GM21529 (cell line): ENCODE measurements at regions not wholly inside any gene's neighbourhood (a gene's known extent, or its start where the extent isn't known, plus 50 kb on each side); places are given as distances from the start of the nearest gene placed in this dataset.
A peak's percentile ranks its signal among the peaks of the same experiment; 100 is the strongest.

Experiments used
- ATAC-seq: cut with Tn5 transposase; IDR thresholded peaks from one replicate; pipeline ENCODE4 v1.9.1; 2021; ENCODE audit not compliant: unreplicated experiment

GRCh38 chr18:73966954-73967353, 180.7 kb downstream of the FBXO15 start:
- ATAC-seq, result no peak

DNA sequence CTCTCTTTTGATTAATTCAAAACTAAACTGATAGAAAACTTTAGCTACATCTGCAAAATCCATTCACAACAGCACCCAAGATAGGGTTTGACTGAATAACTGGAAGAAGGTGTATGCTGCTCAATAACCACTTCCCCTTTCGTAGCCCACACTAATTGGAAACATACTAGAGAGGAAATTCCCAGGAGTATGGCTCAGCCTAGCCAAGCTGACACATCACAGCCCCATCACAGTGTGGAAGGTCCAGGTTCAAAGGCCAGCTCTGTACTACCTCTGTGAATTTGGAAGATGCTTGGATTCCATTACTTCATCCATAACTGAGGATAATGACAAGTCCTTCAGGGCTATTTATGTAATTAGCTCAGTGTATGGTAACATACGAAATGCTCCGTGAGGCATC, 185.4 kb downstream of the FBXO15 start:
- ATAC-seq, result peak; percentile 62

- ATAC-seq, result no peak
Observed at GRCh38 chr18:73961804-73962203, 185.8 kb downstream of the FBXO15 start.

DNA sequence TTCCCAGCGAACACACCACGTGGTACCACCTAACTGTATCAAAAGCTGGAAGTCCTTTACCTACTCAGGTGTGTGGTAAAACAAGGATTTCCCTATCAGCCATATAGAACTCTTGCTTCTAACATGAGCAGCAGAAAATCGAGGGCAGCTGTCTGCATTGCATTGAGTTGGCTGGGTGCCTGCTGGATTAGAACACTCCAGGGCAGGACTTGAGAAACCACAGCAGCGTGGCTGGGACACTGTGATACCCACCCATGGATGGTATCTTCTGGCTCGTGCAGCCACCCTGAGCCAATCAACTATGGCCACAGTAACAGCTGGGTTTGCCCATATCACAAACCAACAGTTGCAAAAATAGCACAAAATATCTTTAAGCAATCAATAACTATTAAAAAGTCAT, 188.3 kb downstream of the FBXO15 start:
- ATAC-seq, result no peak

DNA sequence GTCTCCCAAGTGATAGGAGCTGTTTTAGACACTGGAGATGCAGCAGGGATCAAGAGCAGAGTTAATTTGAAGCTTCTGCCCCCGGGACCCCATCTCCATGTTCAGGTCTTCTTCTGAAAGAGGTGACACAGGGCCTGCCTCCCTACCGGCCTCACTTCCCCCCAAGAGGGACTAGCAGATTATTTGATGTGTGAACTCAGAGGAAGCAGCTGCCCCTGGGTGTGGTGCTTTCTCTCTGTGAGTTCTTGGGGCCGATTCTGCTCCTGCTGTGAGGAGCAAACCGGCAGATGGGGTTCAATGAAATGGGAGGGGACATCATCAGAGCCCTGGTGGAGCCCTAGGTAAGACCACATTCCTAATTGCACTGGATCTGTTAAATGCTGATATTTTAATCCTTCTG, 193.4 kb downstream of the FBXO15 start:
- no peak for ATAC-seq

GRCh38 chr18:73952296-73952946, 195.2 kb downstream of the FBXO15 start:
- ATAC-seq, result no peak

- no peak for ATAC-seq
Observed at GRCh38 chr18:73950116-73950700, 197.4 kb downstream of the FBXO15 start.

DNA sequence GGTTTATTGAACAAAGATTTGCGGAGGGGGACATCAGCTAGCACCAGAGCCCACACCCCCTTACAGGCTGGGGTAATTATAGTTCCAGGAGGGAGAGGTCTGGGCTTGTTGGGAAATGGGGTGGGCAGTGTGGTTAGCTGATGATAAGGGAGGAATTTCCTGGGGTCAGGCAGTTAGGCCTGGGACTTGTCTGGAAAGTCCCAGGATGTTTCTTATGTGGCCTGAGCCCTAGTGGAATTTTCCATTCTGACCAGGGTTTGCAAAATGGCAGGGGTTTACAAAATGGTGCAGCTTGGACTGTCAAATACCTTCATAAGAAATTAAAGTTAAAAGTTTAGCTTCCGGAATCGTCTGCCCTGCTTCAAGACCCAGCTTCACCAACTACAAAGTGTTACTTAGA, 199.1 kb downstream of the FBXO15 start:
- ATAC-seq, result no peak

- no peak for ATAC-seq
Observed at GRCh38 chr18:73948084-73948483, 199.6 kb downstream of the FBXO15 start.

GRCh38 chr18:73947180-73947921, 200.3 kb downstream of the FBXO15 start:
- ATAC-seq, result no peak

- no peak for ATAC-seq
Observed at GRCh38 chr18:73945130-73945792, 202.4 kb downstream of the FBXO15 start.

- no peak for ATAC-seq
Observed at GRCh38 chr18:73944715-73945114, 202.9 kb downstream of the FBXO15 start.

GRCh38 chr18:73943763-73944162, 203.9 kb downstream of the FBXO15 start:
- ATAC-seq, result no peak

- ATAC-seq, result no peak
Observed at GRCh38 chr18:73942956-73943355, 204.7 kb downstream of the FBXO15 start.

DNA sequence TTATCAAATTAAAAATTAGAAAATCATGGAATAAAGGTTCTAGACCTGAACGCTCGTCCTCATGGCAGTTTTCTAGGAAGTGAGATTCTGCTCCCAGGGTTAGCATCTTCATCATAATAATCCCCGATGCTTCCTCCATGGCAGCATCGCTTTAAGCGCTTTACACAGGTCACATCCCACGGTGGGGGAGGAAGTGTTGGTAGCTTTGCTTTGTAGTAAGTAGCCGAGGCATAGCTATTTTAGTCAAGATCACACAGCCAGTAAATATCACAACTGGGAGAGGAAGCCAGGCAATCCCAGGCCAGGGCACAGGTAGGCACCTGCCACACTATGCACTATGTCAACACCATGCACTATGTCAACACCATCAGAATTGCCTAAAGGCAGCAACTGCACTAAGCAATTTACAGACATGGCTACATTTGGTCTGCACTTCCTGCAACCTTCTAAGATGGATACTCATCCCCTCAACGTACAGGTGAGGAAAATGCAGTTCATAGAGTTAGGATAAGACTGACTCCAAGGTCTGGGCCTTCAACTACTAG, 205.5 kb downstream of the FBXO15 start:
- ATAC-seq, result no peak

DNA sequence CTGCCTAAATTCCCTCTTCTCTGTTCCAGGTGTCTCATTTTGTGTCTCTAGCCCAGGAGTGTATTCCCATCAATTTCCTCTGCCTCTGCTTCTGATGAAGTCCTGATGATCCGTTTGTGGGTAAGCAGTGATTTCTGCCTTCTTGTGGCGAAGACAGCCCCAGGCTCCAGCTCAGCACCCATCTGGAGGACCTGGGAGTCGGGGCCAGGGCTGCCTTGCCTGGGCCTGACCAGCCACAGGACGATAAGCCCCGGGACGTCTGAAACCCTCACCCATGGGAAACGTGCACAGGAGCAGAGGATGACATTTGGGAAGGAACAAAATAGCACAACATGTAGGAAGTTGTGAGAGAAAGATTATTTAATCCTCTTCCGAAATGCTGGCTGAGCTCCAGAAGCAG, 206.9 kb downstream of the FBXO15 start:
- no peak for ATAC-seq

GRCh38 chr18:73939391-73939790, 208.2 kb downstream of the FBXO15 start:
- ATAC-seq, result no peak

DNA sequence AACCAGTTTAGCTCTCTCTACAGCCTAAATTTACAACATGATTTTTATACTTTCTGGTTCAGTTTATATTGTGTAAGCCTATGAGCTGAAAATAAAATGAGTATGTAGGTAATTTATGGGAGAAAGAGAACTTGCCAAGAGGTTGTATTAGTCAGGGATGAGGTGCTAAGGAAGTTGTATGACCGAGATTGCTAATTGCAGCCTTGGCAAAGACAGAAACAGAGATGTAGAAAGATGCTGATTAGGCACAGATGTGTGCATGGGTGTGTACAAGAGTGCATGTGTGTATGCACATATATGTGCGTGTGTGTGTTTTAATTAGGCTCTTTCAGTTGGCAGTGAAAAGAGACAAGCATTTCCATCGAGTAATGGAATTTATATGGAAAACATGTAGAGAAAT, 213.9 kb downstream of the FBXO15 start:
- no peak for ATAC-seq

DNA sequence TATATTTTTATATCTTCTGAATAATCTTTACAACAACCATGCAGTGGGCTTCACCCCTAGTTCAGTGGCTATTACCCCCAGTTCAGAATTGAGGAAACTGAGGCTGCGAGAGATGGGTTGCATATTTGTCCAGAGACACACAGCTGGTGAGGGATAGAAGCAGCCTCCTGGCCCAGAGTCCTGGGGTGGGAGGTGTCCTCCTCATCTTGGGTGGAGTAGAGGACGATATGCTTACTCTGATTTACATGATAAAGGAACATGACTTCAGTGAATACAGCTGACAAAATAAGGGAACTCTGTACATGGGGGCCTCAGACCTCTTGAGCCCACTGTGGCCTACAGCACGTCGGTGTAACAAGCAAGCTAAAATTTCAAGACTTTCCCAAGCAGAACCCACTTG, 214.7 kb downstream of the FBXO15 start:
- no peak for ATAC-seq

DNA sequence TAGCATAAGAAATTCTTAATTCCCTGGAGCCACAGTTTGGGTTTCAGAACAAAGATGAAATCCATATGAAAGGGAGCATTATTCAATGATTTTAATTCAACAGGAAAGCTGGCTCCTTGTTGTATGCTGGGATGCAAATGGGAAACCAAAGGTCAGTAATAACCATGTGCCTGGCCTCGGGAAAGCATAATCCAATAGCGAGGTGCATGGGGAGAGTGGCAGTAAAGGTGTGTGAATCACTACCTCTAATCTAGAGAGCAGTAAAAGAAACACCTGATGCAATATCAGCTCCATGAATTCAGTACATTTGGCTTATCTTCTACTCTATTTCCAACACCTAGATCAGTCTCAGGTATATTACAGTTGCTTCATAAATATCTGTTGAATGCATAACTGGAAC, 220.1 kb downstream of the FBXO15 start:
- no peak for ATAC-seq

DNA sequence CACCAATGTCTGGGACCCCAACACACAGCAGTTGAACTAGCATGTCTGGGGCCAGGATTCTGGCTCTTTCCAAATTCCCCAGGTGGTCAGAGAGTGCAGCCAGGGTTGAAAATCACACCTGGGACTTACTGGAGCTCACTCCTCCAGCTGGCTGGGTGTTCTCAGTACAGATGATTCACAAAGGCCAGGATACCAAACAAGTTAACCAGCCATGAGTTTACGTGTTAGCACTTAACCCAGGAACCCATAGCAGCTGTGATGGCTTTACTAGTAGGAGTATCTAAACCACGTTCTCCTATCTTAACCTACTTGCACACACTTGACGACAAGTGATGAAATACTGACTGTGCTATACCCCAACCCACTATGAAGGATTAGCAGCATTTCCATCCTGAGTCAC, 222.8 kb downstream of the FBXO15 start:
- ATAC-seq, result no peak

DNA sequence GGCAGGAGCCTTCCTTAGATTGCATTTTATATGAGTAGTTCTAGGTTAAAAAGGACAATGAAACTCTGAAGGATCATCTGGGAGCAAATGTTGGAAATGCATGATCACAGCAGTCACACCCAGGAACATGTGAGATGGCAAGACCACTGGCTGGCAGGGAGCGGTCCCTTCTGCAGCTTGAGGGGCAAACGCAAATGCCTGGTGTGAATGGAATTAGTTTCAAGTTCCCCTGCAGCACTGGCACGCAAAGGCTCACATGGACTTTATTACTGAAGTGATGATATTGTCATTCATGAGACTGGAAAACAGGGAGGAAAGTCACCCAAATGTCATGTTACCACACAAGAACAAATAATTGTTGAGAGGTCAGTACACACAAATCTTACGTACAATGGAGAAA, 223.3 kb downstream of the FBXO15 start:
- ATAC-seq, result no peak
